Thoracic aorta (tissue), 2 donors: ENCODE measurements at regions not wholly inside any gene's neighbourhood (a gene's known extent, or its start where the extent isn't known, plus 50 kb on each side); places are given as distances from the start of the nearest gene placed in this dataset.

Experiments used
- ATAC-seq: fragments of 150-250 bp; one replicate; pipeline ENCODE4 v1.8.0; 2017; ENCODE audit warnings: low read depth; ENCODE audit not compliant: insufficient number of reproducible peaks, low FRiP score
- DNase-seq: peaks from one replicate; pipeline ENCODE4 v3.0.0-alpha.2; 2020; ENCODE audit warnings: low spot score
- H3K27ac ChIP-seq, 2 donors: fragments of 200-600 bp; sonication (generic); 1 replicate in 1 of 2; 2 replicates in 1 of 2; pipeline ENCODE4 v1.5.1; 2016; ENCODE audit warnings: mild to moderate bottlenecking in 2 of 2, moderate library complexity in 2 of 2
- H3K27me3 ChIP-seq: fragments of 200-600 bp; sonication (generic); replicated peaks from 2 replicates; pipeline ENCODE4 v1.6.0; 2016; ENCODE audit warnings: mild to moderate bottlenecking; ENCODE audit not compliant: insufficient read depth
- H3K36me3 ChIP-seq: fragments of 200-600 bp; sonication (generic); one replicate; pipeline ENCODE4 v1.5.1; 2016
- H3K4me1 ChIP-seq, 2 donors: fragments of 200-600 bp; sonication (generic); 1 replicate in 1 of 2; 2 replicates in 1 of 2; pipeline versions ENCODE4 v1.5.1 to v1.6.0; 2016; ENCODE audit warnings: low read depth in 2 of 2, mild to moderate bottlenecking in 1 of 2; ENCODE audit not compliant: control insufficient read depth in 1 of 2
- H3K4me3 ChIP-seq: fragments of 200-600 bp; sonication (generic); 2 replicates; pipeline ENCODE4 v1.5.1; 2016; ENCODE audit warnings: mild to moderate bottlenecking
- H3K9me3 ChIP-seq: fragments of 200-600 bp; sonication (generic); 2 replicates; pipeline ENCODE4 v1.5.1; 2016
- CTCF ChIP-seq: fragments of 200-600 bp; sonication (generic); IDR thresholded peaks from one replicate; pipeline ENCODE4 v1.5.1; 2019; ENCODE audit warnings: antibody characterized with exemption

GRCh38 chr5:144882739-144883283, 712.1 kb downstream of the KCTD16 start:
- no peaks in the 10 kb centered on the region for H3K4me1 ChIP-seq
- DNase-seq (no peak), ATAC-seq (no peak)
- no peak overlapping the region for H3K4me3 ChIP-seq
- H3K36me3 ChIP-seq, result no peaks in the 10 kb centered on the region
- no peaks in the 10 kb centered on the region for H3K27me3 ChIP-seq
- no peak overlapping the region for H3K27ac ChIP-seq
- TF ChIP-seq CTCF, result no peak
- H3K9me3 ChIP-seq, result no peaks in the 10 kb centered on the region

- no peaks in the 10 kb centered on the region for H3K4me1 ChIP-seq
- no peaks in the 10 kb centered on the region for H3K9me3 ChIP-seq
- ATAC-seq (no peak), DNase-seq (no peak)
- TF ChIP-seq CTCF, result no peak
- no peak overlapping the region for H3K27ac ChIP-seq
- no peak overlapping the region for H3K4me3 ChIP-seq
- no peaks in the 10 kb centered on the region for H3K27me3 ChIP-seq
- no peaks in the 10 kb centered on the region for H3K36me3 ChIP-seq
Observed at GRCh38 chr5:144880513-144880912, 709.8 kb downstream of the KCTD16 start.

GRCh38 chr5:144876990-144877389, 706.3 kb downstream of the KCTD16 start:
- H3K4me1 ChIP-seq, result no peaks in the 10 kb centered on the region
- no peak for TF ChIP-seq CTCF
- no peak overlapping the region for H3K27ac ChIP-seq
- H3K36me3 ChIP-seq, result no peaks in the 10 kb centered on the region
- no peaks in the 10 kb centered on the region for H3K9me3 ChIP-seq
- DNase-seq, result no peak
- H3K27me3 ChIP-seq, result no peaks in the 10 kb centered on the region
- H3K4me3 ChIP-seq, result no peak overlapping the region
- no peak for ATAC-seq

- Histone ChIP-seq H3K4me3 (no peak overlapping the region), H3K27me3 (no peaks in the 10 kb centered on the region), H3K9me3 (no peaks in the 10 kb centered on the region), H3K4me1 (no peaks in the 10 kb centered on the region), H3K27ac (no peak overlapping the region), H3K36me3 (no peaks in the 10 kb centered on the region)
- no peak for TF ChIP-seq CTCF
- no peak for DNase-seq
- ATAC-seq, result no peak
Observed at GRCh38 chr5:144873076-144873475, 702.4 kb downstream of the KCTD16 start.

GRCh38 chr5:144864118-144864517, 693.4 kb downstream of the KCTD16 start:
- DNase-seq (no peak), ATAC-seq (no peak)
- H3K27me3 ChIP-seq, result no peaks in the 10 kb centered on the region
- H3K4me1 ChIP-seq, result no peaks in the 10 kb centered on the region
- no peak for TF ChIP-seq CTCF
- no peak overlapping the region for H3K4me3 ChIP-seq
- no peaks in the 10 kb centered on the region for H3K9me3 ChIP-seq
- H3K27ac ChIP-seq, result no peak overlapping the region
- no peaks in the 10 kb centered on the region for H3K36me3 ChIP-seq
